HepG2 (cell line): ENCODE measurements at regions not wholly inside any gene's neighbourhood (a gene's known extent, or its start where the extent isn't known, plus 50 kb on each side); places are given as distances from the start of the nearest gene placed in this dataset.

ENCODE experiments used
- ATAC-seq: fragments of 200-7000 bp; cut with Tn5 transposase; 3 replicates; pipeline ENCODE4 v1.9.1; 2020; ENCODE audit warnings: mild to moderate bottlenecking, moderate library complexity
- BruUV-seq: library from RNA; stranded (reverse); fragments of 400-500 nt; replicated peaks from 2 replicates; lab custom pipeline; 2021; lab: Mats Ljungman, UMichigan
- CTCF ChIA-PET: fragments of 300-600 bp; formaldehyde crosslinking; extraction: SDS; loops from one replicate; lab custom pipeline; 2021; ENCODE audit warnings: low total read pairs, inconsistent platforms, low intra/inter-chr PET ratio; lab: Yijun Ruan, JAX
- POLR2A ChIA-PET: fragments of 350-600 bp; sonication (Branson Sonifier 250); formaldehyde crosslinking; loops from one replicate; lab custom pipeline; 2020; ENCODE audit warnings: antibody characterized with exemption, inconsistent platforms; lab: Yijun Ruan, JAX
- DNase-seq: peaks from one replicate; pipeline ENCODE4 v3.0.0-alpha.2; 2015; ENCODE audit warnings: low spot score
- FAIRE-seq: peaks from 3 replicates; lab custom pipeline; 2011; peaks lifted over from hg19 to GRCh38; lab: Jason Lieb, UNC
- H2AFZ ChIP-seq: one replicate; pipeline ENCODE4 v1.6.1; 2011; ENCODE audit warnings: low read length, inconsistent platforms
- H3K27ac ChIP-seq: fragments of 300-600 bp; 3 replicates; pipeline ENCODE4 v1.8.0; 2011; ENCODE audit warnings: mixed run types, mild to moderate bottlenecking, mixed read lengths, low read length, inconsistent platforms; ENCODE audit not compliant: insufficient read depth; ENCODE audit errors: extremely low read length
- H3K27me3 ChIP-seq, 2 experiments: fragments of 200-600 bp in 1 of 2; 2 replicates in 1 of 2; 3 replicates in 1 of 2; pipeline versions ENCODE4 v1.6.0 to v1.8.0; 2011; ENCODE audit warnings: low read length in 2 of 2, mild to moderate bottlenecking in 2 of 2, moderate library complexity in 2 of 2, inconsistent platforms in 1 of 2; ENCODE audit not compliant: insufficient read depth in 2 of 2, control insufficient read depth in 1 of 2
- H3K36me3 ChIP-seq, 2 experiments: fragments of 200-600 bp in 1 of 2; replicated peaks in 1 of 2; 2 replicates in 1 of 2; 3 replicates in 1 of 2; pipeline versions ENCODE4 v1.5.1 to v1.8.0; 2011; ENCODE audit warnings: low read length in 2 of 2, inconsistent platforms in 1 of 2; ENCODE audit not compliant: insufficient read depth in 2 of 2, control insufficient read depth in 1 of 2
- H3K4me1 ChIP-seq: 2 replicates; pipeline ENCODE4 v1.5.1; 2012; ENCODE audit warnings: low read length, inconsistent platforms; ENCODE audit not compliant: insufficient read depth
- H3K4me2 ChIP-seq: 2 replicates; pipeline ENCODE4 v1.6.0; 2011; ENCODE audit warnings: low read depth, low read length, inconsistent platforms
- H3K4me3 ChIP-seq, 3 experiments: fragments of 200-600 bp in 1 of 3; sonication (generic), shearing (Covaris generic) in 1 of 3; replicated peaks in 1 of 3; 2 replicates each; pipeline ENCODE4 v1.5.1; 2011 to 2016; ENCODE audit warnings: low read length in 3 of 3, inconsistent platforms in 2 of 3, low read depth in 2 of 3, mild to moderate bottlenecking in 2 of 3, control low read depth in 1 of 3, mixed read lengths in 1 of 3; ENCODE audit not compliant: insufficient read depth in 1 of 3
- H3K79me2 ChIP-seq: one replicate; pipeline ENCODE4 v1.6.1; 2011; ENCODE audit warnings: low read length, inconsistent platforms; ENCODE audit not compliant: insufficient read depth
- H3K9ac ChIP-seq: 2 replicates; pipeline ENCODE4 v1.6.0; 2011; ENCODE audit warnings: mild to moderate bottlenecking, low read depth, low read length, inconsistent platforms; ENCODE audit not compliant: insufficient read depth
- H3K9me3 ChIP-seq: 2 replicates; pipeline ENCODE4 v1.5.1; 2012; ENCODE audit warnings: mild to moderate bottlenecking, low read length
- H4K20me1 ChIP-seq: 2 replicates; pipeline ENCODE4 v1.6.0; 2011; ENCODE audit warnings: inconsistent platforms, mild to moderate bottlenecking, low read length, moderate library complexity; ENCODE audit not compliant: insufficient read depth
- MED8 ChIP-seq: sonication (generic); formaldehyde crosslinking; IDR thresholded peaks from 2 replicates; pipeline ENCODE4 v1.8.1; 2023; ENCODE audit warnings: mild to moderate bottlenecking, missing genetic modification reagents; ENCODE audit not compliant: insufficient replicate concordance
- MXD3 ChIP-seq: IDR thresholded peaks from 2 replicates; pipeline ENCODE4 v1.6.1; 2016; ENCODE audit warnings: mild to moderate bottlenecking, missing biosample characterization, missing genetic modification reagents
- ZMYM4 ChIP-seq: sonication (generic); formaldehyde crosslinking; IDR thresholded peaks from 2 replicates; pipeline ENCODE4 v1.8.1; 2023; ENCODE audit warnings: mild to moderate bottlenecking, missing genetic modification reagents
- ZNF430 ChIP-seq: sonication (generic); formaldehyde crosslinking; IDR thresholded peaks from 2 replicates; pipeline ENCODE4 v1.9.0; 2021; ENCODE audit warnings: mild to moderate bottlenecking, missing genetic modification reagents
- ZNF580 ChIP-seq: IDR thresholded peaks from 2 replicates; pipeline ENCODE4 v1.6.1; 2016; ENCODE audit warnings: low read depth, borderline replicate concordance
- in situ Hi-C: cut with HindIII; loops from 2 replicates; pipeline ENCODE4 v1.10.0; 2017; ENCODE audit warnings: low pct_unique_long_range_greater_than_20kb; ENCODE audit not compliant: extremely low pct_ligation_motif_present
- intact Hi-C: fragments of 100-400 bp; cut with micrococcal nuclease; formaldehyde crosslinking; loops from one replicate; pipeline ENCODE4 v1.10.0; 2022; ENCODE audit not compliant: unreplicated experiment
- TF ChIP-seq, protein P1 (sequence below): sonication (generic); formaldehyde crosslinking; IDR thresholded peaks from one replicate; pipeline ENCODE4 v1.5.1; 2020; ENCODE audit warnings: mild to moderate bottlenecking, missing genetic modification reagents; ENCODE audit errors: not compliant biosample characterization
- TF ChIP-seq, protein P2 (sequence below): sonication (generic); formaldehyde crosslinking; IDR thresholded peaks from 2 replicates; pipeline ENCODE4 v1.4.0; 2020; ENCODE audit warnings: mild to moderate bottlenecking, low read depth, missing genetic modification reagents

GRCh38 chr13:84358601-84359000 lies 476.3 kb upstream of the SLITRK1 start (continued):
- TF ChIP-seq, protein P1, sequence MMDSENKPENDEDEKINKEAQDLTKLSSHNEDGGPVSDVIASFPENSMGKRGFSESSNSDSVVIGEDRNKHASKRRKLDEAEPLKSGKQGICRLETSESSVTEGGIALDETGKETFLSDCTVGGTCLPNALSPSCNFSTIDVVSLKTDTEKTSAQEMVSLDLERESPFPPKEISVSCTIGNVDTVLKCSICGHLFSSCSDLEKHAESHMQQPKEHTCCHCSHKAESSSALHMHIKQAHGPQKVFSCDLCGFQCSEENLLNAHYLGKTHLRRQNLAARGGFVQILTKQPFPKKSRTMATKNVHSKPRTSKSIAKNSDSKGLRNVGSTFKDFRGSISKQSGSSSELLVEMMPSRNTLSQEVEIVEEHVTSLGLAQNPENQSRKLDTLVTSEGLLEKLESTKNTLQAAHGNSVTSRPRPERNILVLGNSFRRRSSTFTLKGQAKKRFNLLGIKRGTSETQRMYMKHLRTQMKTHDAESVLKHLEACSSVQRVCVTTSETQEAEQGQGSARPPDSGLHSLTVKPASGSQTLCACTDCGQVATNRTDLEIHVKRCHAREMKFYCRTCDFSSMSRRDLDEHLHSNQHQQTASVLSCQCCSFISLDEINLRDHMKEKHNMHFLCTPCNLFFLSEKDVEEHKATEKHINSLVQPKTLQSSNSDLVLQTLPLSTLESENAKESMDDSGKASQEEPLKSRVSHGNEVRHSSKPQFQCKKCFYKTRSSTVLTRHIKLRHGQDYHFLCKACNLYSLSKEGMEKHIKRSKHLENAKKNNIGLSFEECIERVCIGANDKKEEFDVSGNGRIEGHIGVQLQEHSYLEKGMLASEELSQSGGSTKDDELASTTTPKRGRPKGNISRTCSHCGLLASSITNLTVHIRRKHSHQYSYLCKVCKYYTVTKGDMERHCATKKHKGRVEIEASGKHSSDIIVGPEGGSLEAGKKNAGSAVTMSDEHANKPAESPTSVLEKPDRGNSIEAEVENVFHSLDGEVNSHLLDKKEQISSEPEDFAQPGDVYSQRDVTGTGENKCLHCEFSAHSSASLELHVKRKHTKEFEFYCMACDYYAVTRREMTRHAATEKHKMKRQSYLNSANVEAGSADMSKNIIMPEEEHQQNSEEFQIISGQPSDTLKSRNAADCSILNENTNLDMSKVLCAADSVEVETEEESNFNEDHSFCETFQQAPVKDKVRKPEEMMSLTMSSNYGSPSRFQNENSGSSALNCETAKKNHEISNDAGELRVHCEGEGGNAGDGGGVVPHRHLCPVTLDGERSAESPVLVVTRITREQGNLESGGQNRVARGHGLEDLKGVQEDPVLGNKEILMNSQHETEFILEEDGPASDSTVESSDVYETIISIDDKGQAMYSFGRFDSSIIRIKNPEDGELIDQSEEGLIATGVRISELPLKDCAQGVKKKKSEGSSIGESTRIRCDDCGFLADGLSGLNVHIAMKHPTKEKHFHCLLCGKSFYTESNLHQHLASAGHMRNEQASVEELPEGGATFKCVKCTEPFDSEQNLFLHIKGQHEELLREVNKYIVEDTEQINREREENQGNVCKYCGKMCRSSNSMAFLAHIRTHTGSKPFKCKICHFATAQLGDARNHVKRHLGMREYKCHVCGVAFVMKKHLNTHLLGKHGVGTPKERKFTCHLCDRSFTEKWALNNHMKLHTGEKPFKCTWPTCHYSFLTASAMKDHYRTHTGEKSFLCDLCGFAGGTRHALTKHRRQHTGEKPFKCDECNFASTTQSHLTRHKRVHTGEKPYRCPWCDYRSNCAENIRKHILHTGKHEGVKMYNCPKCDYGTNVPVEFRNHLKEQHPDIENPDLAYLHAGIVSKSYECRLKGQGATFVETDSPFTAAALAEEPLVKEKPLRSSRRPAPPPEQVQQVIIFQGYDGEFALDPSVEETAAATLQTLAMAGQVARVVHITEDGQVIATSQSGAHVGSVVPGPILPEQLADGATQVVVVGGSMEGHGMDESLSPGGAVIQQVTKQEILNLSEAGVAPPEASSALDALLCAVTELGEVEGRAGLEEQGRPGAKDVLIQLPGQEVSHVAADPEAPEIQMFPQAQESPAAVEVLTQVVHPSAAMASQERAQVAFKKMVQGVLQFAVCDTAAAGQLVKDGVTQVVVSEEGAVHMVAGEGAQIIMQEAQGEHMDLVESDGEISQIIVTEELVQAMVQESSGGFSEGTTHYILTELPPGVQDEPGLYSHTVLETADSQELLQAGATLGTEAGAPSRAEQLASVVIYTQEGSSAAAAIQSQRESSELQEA (CRISPR knock-in tag): no peak
- TF ChIP-seq ZMYM4 (CRISPR knock-in tag): no peak
- TF ChIP-seq, protein P2, sequence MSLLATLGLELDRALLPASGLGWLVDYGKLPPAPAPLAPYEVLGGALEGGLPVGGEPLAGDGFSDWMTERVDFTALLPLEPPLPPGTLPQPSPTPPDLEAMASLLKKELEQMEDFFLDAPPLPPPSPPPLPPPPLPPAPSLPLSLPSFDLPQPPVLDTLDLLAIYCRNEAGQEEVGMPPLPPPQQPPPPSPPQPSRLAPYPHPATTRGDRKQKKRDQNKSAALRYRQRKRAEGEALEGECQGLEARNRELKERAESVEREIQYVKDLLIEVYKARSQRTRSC (CRISPR knock-in tag): no peak
- TF ChIP-seq, all 625 proteins: peak for 0

- Histone ChIP-seq H3K27ac (no peak overlapping the region), H2AFZ (no peak overlapping the region), H3K27me3 (no peaks in the 10 kb centered on the region), H3K9ac (no peak overlapping the region), H3K4me1 (no peaks in the 10 kb centered on the region), H4K20me1 (no peaks in the 10 kb centered on the region), H3K79me2 (no peaks in the 10 kb centered on the region), H3K9me3 (no peaks in the 10 kb centered on the region), H3K4me3 (no peak overlapping the region), H3K36me3 (no peaks in the 10 kb centered on the region), H3K4me2 (no peak overlapping the region)
- CTCF ChIA-PET: no interaction called here
- in situ Hi-C loops (no loop called here), intact Hi-C loops (no loop called here)
- FAIRE-seq: no peak
- BruUV-seq: no TSS peak
- no peak for ATAC-seq
- POLR2A ChIA-PET: no interaction called here
- DNase-seq: no peak
- TF ChIP-seq ZNF430 (CRISPR knock-in tag) (no peak), MXD3 (no peak), ZNF580 (CRISPR knock-in tag) (no peak), MED8 (CRISPR knock-in tag) (no peak)
Observed at GRCh38 chr13:84352946-84353345, 470.7 kb upstream of the SLITRK1 start.
